SW 1271 (cell line): ENCODE measurements at regions not wholly inside any gene's neighbourhood (a gene's known extent, or its start where the extent isn't known, plus 50 kb on each side); places are given as distances from the start of the nearest gene placed in this dataset.

Experiments
- DNase-seq, 2 experiments: peaks; one replicate each; lab custom pipeline; 2025; lab: John Stamatoyannopoulos, UW

DNA sequence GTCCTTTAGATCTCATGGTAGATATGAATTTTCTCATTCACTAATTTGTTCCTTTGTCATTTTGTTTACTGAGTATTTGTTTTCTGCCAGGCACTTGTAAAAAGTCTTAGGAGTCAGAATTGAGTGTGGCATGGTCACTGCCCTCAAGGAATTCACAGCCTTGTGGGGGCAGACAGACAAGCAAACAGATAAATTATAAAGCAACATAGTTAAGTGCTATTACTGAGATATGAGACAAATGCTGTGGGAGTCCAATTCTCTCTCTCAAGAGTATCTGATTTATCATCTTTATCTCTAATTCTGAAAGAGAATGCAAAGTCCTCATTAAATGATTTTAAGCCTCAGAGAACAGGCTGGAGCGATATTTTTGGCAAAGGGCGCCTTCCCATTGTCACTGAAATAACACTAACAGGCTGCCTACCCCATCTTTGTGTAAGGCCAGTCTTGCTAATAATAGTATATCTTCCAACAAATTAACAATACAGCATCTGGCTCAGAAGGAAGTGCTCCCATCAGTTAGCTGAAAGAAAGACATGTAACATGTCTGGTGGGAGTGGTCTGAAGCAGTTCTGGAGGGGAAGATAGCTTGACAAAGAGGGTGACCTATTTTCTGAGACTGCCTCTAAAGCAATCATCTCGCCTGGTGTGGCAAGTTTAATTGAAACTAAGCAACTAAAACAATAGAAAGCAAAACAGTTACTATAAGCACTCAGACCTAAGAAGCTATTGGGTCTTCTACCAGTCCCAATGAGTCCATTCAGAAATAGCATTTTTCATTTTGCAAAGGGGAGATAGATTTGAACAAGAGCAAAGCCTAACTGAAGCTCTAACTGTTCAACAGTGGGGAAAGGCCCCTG lies 61.5 kb upstream of the AMOT start:
- DNase-seq: no peak

DNA sequence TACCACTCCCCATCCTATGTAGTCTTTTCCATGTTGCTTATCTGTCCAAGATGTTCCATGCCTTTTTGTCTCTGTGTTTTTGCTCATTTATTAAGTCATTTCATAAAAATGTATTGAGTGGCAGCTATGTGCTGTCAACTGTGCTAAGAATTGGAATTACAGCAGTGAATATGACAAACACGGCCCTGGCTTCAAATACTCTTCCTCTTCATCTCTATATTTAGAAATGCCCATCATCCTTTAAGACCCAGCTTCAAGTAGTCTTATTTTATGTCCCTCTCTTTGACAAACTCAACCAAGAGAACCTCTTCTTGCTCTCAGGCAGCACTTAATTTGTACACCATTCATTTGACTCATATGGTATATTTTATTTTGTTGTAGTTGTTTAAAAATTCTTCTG lies 55.4 kb upstream of the AMOT start:
- no peak for DNase-seq
